Sigmoid colon (tissue), 3 donors: ENCODE measurements at regions not wholly inside any gene's neighbourhood (a gene's known extent, or its start where the extent isn't known, plus 50 kb on each side); places are given as distances from the start of the nearest gene placed in this dataset.

Experiments
- CTCF ChIP-seq, 4 experiments: fragments of 450-650 bp in 3 of 4; fragments of 200-600 bp in 1 of 4; IDR thresholded peaks; one replicate each; pipeline ENCODE4 v1.5.1; 2016 to 2019; ENCODE audit warnings: antibody characterized with exemption in 4 of 4, mild to moderate bottlenecking in 3 of 4, moderate library complexity in 2 of 4
- POLR2A ChIP-seq, 2 donors: fragments of 450-650 bp; IDR thresholded peaks; one replicate each; pipeline ENCODE4 v1.6.1; 2016; ENCODE audit warnings: antibody characterized with exemption in 2 of 2, mild to moderate bottlenecking in 2 of 2, moderate library complexity in 2 of 2

DNA sequence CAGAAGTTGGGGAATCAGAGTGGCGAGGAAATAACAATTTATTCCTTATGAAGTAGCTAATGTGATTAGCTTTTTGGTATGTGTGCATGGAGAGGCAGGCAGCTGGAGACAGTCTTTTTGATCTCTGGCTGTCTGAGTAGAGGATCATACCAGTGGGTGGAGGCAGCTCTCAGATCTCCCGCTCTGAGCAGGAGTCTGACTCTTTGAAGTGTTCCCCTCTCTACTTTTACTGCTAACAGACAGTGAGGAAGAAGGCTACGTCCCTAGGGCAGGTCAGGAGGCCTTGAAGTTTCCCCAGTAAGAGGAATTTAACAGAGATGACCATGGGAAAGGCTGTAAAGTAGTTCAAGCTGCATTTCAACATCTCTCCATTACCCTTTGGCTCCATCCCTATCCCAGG is 111.9 kb upstream of the REG3A start:
- no peak for TF ChIP-seq CTCF (IDR thresholded peaks at IDR 0.05)
- TF ChIP-seq POLR2A (IDR thresholded peaks at IDR 0.05): no peak
